ENCODE measurements at regions not wholly inside any gene's neighbourhood (a gene's known extent, or its start where the extent isn't known, plus 50 kb on each side); places are given as distances from the start of the nearest gene placed in this dataset.

DNA sequence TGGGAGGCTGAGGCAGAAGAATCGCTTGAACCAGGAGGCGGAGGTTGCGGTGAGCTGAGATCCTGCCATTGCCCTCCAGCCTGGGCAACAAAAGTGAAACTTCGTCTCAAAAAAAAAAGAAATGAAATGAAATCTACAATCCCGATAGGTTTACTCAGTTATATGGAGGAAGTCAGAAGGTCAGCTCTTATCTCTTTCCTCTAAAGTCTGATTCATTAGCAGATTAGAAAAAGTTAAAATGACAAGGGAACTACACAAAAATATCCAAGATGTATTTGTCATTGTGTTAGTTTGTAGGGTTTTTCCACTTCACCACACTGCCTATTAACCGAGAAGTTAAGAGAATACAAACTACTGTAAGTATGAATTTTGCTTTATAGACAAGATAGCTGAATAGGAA, 420.6 kb downstream of the SHQ1 start:
- DNase-seq, result no peak

DNA sequence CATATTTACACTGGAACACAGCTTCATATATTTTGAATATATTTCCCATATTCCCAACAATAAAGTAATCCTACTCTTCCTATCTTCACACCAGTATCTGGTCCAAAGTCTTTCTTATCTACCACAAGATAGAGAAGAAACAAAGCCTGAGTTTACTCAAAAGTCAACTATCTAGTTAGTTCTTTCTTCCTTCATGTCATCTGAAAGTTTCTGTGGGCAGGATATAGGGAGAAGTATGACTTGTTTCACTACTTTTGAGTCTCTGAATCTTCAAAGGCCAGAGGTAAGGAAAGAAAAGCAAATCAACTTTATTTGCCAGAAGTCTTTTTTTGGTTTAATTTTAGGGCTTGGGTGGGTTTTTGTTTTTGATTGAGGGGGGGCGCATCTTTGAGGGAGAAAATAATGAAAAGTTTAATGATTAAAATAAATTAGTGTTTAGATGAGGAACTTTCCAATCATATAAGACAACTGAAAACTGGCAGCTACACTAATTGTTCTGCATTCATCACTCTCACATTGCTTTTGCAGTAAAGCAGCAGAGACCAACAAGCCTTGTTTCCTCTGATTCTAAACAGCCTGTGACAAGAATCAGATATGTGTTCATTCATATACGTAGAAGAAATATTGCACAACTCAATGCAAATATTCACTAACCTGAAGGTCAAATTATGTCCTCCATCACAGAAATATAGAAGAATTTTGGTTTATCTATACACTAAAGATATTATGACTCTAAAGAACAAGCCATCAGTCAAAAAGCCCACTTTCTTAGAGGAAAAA, 421.4 kb downstream of the SHQ1 start:
- DNase-seq, result no peak

DNA sequence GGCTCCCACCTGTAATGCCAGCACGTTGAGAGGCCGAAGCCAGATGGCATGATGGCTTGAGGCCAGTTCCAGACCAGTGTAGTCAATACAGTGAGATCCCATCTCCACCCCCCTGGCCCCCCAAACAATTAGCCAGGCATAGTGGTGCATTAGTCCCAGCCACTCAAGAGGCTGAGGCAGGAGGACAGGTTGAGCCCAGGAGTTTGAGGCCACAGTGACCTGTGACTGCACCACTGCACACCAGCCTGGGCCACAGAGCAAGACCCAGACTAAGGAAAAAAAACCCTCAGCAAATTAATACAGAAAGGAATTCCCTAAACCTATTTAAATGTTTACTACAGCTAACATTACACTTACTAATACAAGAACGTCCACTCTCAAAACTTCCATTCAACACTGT, 424.6 kb downstream of the SHQ1 start:
- no peak for DNase-seq

DNA sequence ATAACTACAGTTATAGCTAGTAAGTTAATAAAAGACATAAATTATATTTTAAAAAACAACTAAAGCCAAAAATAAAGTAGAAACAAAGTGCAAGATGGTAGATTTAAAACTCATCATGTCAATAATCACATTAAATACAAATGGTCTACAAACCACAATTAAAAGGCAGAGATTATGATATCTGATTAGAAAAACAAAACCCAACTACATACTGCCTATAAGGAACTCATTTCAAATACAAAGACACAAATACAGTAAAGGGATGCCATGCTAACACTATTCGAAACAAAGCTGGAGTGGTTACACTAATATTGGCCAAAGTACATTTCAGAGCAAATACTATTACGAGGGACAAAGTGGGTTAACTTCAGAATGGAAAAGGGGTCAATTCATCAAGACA, 426.5 kb downstream of the SHQ1 start:
- DNase-seq, result no peak

DNA sequence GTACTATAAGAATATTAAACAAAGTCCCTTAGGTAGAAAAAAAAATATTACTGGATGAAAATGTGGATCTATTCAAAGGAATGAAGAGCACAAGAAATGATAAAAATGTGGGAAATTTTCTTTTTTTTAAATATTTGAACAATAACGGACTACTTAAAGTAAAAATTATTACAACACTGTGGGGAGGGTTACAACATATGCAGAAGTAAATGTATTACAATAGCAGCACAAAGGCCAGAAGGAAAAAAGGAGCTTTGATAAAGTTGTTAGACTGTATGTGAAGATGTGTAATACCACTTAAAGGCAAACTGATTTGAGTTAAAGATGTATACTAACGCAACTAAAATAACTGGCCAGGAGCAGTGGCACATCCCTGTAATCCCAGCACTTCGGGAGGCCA, 427.1 kb downstream of the SHQ1 start:
- no peak for DNase-seq

DNA sequence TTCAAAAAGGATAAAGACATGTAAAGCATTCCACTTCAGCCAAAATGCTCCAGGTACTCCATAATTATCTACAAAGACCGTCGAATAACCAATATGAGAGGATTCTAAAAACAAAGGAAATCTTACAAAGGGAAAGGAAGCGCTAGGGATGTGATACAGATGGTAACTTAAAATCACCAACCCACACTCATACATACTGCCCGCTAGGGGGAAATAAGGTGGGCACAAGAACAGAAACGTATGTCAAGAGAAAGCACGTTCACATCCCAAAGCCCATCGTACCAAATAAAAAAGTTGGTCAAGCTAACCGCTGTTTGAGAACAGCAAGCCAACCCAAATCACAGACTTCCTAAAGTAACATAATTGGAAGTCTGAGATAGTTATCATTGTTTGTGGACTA, 429.4 kb downstream of the SHQ1 start:
- DNase-seq, result no peak

DNA sequence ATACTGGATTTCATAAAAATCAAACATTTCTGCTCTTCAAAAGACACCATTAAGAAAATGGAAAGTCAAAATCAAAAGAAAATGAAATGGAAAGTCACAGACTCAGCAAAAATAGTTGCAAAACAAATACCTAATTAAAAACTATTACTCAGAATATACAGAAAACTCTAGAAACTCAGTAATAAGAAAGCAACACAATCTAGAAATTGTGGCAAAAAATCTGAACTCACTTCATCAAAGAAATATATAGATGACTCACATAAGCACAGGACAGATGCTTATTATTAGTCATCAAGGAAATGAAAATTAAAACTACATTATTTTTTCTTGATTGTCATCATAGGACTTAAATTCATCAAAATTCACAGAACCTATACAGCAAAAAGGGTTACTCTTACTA, 430.0 kb downstream of the SHQ1 start:
- no peak for DNase-seq

DNA sequence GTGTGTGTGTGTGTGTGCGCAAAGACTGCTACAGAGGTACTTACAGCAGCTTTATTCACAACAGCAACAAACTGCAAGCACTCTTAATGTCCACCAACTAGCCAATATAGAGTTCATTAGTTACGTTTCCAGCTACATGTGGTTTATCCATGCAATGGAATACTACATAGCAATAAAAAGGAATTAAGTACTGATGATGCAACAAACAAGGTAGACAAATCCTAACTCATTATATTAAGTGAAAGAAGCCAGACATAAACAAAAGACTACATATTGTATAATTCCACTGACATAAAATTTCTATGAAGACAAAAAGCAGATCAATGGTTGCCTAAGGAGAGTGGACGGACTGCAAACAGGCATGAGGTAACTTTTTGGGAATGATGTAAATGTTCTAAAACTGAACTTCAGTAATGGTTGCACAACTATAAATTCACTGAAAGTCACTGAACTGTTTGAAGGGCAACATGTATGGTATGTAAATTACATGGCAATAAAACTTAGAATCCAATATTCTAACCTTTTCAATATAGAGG, 433.7 kb downstream of the SHQ1 start:
- DNase-seq, result no peak

DNA sequence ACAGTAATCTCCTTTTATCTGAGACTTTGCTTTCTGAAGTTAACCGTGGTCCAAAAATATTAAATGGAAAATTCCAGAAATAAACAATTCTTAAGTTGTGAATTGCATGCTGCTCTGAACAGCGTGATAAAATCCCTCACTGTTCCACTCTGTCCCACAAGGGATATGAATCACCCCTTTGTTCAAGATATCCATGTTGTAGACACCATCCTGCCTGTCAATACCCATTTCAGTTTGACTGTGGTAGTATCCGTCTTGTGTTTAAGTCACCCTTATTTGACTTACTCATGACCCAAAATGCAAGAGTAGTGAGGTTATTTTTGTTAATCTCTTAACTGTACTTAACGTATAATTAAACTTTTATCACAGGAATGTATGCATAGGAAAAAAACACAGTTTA, 435.0 kb downstream of the SHQ1 start:
- no peak for DNase-seq

DNA sequence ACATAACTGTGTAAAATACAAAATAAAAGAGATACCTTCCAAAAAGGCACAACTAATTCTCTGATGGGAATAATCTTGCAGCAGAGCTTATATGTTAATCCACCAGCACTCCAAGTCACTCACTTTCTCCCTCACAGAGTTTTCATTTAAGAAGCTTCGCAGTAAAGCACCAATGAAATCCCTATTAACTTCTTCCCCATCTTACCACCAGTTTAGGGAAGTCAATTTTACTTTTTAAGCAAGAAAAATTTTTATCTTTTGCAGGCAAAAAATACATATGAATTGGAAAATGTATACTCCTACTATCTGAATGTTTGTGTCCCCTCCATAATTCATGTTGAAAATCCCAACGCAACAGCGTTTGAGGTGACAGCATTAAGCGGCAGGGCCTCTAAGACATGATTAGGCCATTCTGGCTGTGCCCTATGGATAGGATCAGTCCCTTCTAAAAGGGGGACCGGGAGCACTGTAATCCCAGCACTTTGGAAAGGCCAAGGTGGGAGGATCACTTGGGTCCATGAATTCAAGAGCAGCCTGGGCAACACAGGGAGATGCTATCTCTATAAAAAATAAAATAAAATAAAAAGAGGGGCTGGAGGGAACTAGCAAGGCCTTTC, 435.8 kb downstream of the SHQ1 start:
- no peak for DNase-seq

DNA sequence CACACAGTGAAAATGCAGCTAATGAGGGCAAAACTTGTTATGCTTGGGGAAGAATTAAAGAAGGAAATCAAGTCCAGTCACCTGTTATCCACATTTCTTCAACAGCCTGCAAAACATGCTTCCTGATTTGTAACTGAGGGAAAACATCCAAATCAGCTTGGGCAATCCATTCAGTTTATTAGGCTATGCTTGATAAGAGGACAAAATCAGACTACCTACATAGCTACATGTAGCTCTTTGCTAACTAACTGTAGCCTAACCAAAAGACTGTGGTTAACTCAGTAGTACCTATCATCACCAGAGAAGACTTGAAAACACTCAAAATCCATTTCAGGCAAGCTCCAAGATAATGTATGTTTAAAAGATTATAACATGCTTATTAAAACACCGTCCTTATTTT, 436.4 kb downstream of the SHQ1 start:
- DNase-seq, result no peak

DNA sequence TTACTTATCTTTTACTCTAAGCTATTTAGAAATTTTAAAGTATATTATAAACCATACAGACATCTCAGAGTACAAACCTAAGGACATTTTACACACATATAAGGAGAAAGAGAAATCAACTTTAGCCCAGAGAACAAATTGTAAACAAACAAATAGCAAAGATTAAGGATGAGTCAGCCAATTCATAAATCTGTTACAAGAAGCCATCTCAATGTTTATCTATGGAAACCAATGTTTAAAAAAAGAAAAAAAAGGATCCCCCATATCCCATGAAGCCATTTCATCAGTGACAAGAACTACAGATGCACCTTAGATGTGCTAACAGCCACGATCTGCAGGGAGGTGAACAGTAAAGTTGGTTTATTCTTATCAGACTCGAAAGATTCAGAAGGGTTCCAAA, 437.1 kb downstream of the SHQ1 start:
- no peak for DNase-seq

DNA sequence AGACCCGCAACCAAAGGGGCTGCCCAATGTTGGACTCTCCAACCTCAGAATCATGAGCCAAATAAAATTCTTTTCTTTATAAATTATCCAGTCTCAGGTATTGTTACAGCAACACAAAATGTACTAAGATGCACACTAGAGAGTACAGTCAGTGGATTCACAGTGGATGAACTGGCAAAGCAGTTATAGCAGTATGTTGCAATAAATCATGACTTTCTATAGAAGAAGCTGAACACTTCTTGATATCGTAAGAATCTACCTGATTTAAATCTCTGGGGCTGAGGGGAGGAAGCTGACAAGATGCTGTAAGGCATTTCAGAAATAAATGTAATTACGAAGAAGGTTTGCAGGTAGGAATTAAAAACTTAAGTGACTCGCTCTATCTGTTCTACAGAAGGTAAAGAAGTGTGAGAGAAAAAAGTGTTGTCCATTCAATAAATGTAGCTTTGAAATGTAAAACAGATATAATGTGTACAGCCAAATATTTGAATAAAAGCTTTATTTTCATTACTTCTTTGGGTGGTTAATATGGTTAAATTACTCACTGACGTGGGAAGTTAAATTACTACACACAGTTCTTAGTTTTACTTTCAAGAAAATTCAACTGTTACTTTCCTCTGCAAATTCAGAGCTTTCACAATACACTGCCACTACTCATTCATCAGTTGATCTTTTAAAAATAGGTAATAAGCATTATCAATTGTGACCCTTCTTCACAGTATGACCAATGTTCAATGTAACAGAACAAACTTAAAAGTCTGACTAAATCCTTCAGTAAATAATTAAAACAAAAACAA, 439.1 kb downstream of the SHQ1 start:
- no peak for DNase-seq

DNA sequence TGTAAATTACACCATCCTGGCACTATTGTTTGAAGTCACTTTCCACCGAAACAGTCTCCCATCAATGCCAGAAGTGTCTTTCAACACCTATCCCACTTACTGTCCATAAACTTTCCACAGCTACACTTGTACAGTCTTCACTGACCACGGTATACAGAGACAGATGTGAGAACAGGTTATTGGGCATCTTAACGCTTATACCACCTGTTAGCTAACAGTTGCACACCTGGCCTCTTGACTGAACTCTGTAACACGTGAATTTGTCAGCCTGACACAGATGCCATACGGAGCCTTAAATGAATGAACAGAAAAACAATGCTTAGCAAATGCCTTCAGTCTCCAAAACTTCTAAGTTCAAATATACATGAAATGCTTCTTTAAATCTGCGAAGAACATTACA, 440.5 kb downstream of the SHQ1 start:
- DNase-seq, result no peak

DNA sequence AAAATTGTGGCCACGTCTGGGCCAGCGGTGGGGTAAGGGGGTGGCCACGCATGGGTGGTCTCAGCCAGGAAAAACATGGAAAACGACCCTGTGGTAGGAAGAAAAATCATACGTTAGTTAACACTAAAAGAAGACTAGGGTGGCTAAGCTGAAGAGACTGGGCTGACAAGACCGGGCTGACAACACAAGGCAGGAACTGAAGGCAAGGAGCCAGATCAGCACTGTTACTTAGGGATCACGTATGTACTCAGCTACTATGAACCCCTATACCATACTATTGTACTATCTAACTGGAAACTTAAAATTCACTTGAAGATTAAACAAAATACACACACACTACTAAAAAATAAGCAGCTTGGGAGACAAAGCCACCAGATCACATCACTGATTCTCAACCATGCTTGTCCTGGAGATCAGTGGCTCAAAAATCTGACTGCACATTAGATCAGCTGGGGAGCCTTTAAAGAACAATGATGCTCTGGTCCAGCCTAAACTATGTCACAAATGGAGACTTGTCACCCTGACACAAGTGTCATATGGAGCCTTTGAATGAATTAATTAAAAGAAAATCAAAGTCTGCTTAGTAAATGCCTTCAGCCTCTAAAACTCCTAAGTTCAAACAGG, 442.2 kb downstream of the SHQ1 start:
- no peak for DNase-seq

DNA sequence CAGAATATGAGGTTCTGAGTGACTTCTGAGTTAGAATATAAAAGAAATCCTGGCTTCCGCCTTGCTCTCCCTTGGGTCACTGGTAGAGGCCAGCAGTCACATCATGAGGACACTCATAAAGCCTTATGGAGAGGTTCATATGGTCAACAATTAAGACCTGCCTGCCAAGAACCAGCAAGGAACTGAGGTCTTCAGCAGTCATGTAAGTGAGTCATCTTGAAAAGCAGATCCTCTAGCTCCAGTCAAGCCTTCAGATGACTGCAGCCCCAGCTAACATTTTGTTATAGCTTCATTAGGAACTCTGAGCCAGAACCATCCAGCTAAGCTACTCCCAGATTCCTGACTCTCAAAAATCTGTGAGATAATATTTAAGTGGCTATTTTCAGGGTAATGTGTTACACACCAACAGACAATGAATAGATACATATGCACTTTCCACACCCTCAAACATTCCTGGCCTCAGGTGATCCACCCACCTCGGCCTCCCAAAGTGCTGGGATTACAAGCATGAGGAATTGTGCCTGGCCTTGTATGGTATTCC, 447.2 kb downstream of the SHQ1 start:
- no peak for DNase-seq

DNA sequence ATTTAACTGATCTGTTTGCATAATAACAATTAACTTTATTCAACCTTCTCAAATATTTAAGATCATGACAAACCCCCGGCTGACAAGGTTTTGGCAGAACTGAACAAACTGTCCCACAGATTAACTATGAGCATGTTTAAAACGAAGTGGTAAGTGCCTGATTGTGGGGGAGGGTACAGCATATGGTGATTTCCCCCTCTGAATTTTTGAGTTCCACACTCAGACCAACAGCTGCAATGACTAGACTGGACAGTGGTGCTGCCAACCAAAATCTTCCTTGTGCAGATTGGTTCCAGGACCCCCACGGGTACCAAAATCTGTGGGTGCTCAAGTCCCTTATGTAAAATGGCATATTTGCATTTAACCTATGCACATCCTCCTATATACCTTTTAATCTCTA, 449.5 kb downstream of the SHQ1 start:
- DNase-seq, result no peak

DNA sequence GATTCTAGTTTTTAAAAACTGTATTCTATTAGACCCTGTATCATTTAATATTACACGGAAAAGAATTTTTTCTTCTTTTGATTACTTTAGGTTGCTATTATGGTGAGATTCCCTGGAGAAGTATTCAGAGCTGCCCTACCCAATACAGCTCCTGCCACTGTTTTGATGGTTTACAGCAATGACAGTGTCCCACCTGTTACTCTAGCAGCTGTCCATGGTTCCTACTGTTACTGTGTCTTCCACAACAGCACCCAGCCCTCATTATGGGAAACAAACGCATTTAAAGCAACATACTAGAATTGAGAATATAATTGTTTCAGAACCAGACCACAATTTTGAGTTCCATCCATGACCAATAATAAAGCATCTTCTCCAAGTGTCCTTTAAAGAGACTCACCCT, 450.7 kb downstream of the SHQ1 start:
- DNase-seq, result no peak

DNA sequence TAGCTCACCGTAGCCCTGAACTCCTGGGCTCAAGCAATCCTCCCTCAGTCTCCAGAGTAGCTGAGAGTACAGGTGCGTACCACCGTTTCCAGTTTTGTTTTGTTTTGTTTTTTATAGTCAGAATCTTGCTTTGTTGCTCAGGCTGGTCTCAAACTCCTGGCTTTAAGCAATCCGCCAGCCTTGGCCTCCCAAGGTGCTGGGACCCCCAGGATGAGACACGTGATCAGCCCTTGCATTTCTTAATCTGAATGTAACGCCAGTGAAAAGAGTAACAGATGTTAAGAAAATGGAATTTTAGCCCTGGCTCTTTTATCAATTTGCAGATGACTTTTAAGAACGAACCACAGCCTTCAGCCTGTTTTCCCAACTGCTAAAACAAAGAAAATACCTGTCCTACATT, 451.3 kb downstream of the SHQ1 start:
- no peak for DNase-seq

DNA sequence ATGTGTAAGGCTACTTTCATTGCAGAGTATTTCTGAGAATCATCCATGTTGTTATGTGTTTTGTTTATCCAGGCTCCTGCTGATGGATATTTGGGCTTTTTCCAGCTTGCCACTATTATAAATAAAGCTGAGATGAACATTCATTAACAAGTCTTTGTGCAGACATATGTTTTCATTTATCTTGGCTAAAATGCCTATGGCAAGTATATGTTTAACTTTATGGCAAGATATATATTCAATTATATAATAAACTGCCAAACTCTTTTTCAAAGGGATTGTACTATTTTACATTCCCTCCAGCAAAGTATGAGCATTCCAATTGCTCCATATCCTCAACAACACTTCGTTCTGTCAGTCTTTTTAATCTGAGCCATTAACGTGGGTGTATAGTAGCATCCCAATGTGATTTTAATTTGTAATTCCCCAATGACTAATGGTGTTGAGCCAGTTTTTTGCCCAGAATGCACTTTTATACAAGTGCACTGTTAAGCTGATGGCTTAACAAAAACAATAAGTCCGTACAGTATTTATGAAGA, 452.4 kb downstream of the SHQ1 start:
- DNase-seq, result no peak

DNA sequence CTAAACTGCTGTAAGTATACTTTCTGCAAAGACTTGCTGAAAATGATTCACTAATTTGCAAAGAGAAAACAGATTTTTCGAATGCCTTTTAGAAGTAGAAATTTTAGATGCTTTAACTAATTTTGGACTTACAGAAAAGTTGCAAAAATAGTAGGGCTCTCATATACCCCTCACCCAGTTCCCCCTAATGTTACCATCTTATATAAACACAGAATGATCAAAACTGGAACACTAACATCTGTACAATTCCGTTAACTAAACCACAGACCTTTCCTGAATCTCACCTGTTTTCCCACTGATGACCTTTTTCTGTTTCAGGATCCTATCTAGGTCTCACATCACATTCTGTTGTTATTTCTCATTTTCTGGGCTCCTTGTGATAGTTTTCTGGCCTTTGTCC, 454.8 kb downstream of the SHQ1 start:
- no peak for DNase-seq

DNA sequence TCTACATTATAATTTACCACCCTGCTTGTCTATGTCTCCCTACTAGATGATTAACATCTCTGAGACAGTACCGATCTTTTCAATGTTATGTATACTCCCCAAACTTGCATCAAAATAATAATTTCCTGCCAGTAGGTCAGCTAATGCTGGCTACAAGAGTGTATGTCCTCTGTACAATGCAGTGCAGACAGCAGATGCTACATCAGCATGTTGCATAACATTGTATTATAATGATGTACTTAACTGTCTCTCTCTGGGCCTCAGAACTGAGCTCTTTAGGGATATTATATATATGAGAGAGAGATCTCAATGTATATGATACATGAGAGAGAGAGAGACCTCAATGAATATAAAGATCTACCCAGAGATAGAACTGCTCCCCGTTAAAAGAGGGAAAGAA, 456.6 kb downstream of the SHQ1 start:
- DNase-seq, result no peak

DNA sequence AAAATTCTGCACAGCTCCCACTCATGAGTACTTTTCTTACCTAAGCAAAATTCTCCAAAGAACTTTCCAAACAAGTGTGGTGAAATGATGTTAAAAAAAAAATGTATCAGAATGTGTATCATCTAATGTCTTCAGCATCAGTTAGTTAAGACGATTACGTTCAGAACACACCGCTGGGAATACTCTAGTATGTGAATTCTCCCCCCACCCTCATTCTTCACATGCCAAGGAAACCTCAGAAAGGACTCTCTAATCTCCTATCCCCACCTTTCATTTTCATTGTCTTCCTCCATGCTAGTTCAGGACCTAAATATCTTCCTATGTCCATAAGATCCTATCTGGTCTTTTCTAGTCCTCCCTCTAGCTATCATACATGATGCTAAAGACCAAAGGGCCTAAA, 457.4 kb downstream of the SHQ1 start:
- DNase-seq, result no peak

Measured in SHP77 treated with DMSO at 0.1 percent for 48 hours (cell line).